DMS153 (cell line): ENCODE measurements at regions not wholly inside any gene's neighbourhood (a gene's known extent, or its start where the extent isn't known, plus 50 kb on each side); places are given as distances from the start of the nearest gene placed in this dataset.
"Not testable (repeated sequence)": the region's sequence is repeated elsewhere in the genome, so short reads cannot be mapped to it uniquely, and the experiment has no call there.

Experiments
- DNase-seq: peaks from one replicate; lab custom pipeline; 2025; lab: John Stamatoyannopoulos, UW

- DNase-seq: no peak
Measured at GRCh38 chr9:115548609-115549260, 430.8 kb upstream of the TNC start.

- no peak for DNase-seq
Measured at GRCh38 chr9:115551396-115551795, 433.4 kb upstream of the TNC start.

- no peak for DNase-seq
Measured at GRCh38 chr9:115553060-115553773, 435.3 kb upstream of the TNC start.

- DNase-seq: no peak
Measured at GRCh38 chr9:115556432-115556831, 438.5 kb upstream of the TNC start.

- DNase-seq: no peak
Measured at GRCh38 chr9:115575147-115575546, 457.2 kb upstream of the TNC start.

GRCh38 chr9:115585458-115585857 lies 467.5 kb upstream of the TNC start:
- DNase-seq: not testable (repeated sequence)

GRCh38 chr9:115587310-115587709 lies 469.4 kb upstream of the TNC start:
- DNase-seq: no peak

GRCh38 chr9:115590011-115590410 lies 472.1 kb upstream of the TNC start:
- no peak for DNase-seq

GRCh38 chr9:115591584-115591984 lies 473.6 kb upstream of the TNC start:
- peak; percentile 94 for DNase-seq

- no peak for DNase-seq
Measured at GRCh38 chr9:115593587-115594091, 475.7 kb upstream of the TNC start.

GRCh38 chr9:115594557-115594956 lies 476.6 kb upstream of the TNC start:
- no peak for DNase-seq

GRCh38 chr9:115596021-115596745 lies 478.2 kb upstream of the TNC start:
- DNase-seq: no peak

GRCh38 chr9:115596746-115597080 lies 478.8 kb upstream of the TNC start:
- no peak for DNase-seq

GRCh38 chr9:115597330-115597895 lies 479.5 kb upstream of the TNC start:
- no peak for DNase-seq

GRCh38 chr9:115598751-115599150 lies 480.8 kb upstream of the TNC start:
- DNase-seq: no peak

GRCh38 chr9:115599898-115600297 lies 481.9 kb upstream of the TNC start:
- no peak for DNase-seq

- DNase-seq: no peak
Measured at GRCh38 chr9:115601434-115601833, 483.5 kb upstream of the TNC start.

- DNase-seq: no peak
Measured at GRCh38 chr9:115604831-115605483, 487.0 kb upstream of the TNC start.

GRCh38 chr9:115606838-115607237 lies 488.9 kb upstream of the TNC start:
- no peak for DNase-seq

GRCh38 chr9:115614326-115614999 lies 496.5 kb upstream of the TNC start:
- no peak for DNase-seq

GRCh38 chr9:115615000-115615401 lies 497.0 kb upstream of the TNC start:
- no peak for DNase-seq
